HEK293T (cell line): ENCODE measurements at regions not wholly inside any gene's neighbourhood (a gene's known extent, or its start where the extent isn't known, plus 50 kb on each side); places are given as distances from the start of the nearest gene placed in this dataset.

Source experiments
- ARNT ChIP-seq: fragments of 450-650 bp; IDR thresholded peaks from 2 replicates; pipeline ENCODE4 v1.6.1; 2017; ENCODE audit warnings: mild to moderate bottlenecking
- FOXK2 ChIP-seq: fragments of 450-650 bp; IDR thresholded peaks from 2 replicates; pipeline ENCODE4 v1.6.1; 2016; ENCODE audit warnings: mild to moderate bottlenecking
- FOXM1 ChIP-seq: fragments of 450-650 bp; IDR thresholded peaks from 2 replicates; pipeline ENCODE4 v1.6.1; 2017; ENCODE audit warnings: mild to moderate bottlenecking, borderline replicate concordance
- TARDBP ChIP-seq: fragments of 450-650 bp; IDR thresholded peaks from 2 replicates; pipeline ENCODE4 v1.6.1; 2016
- ZNF384 ChIP-seq: fragments of 450-650 bp; IDR thresholded peaks from 2 replicates; pipeline ENCODE4 v1.6.1; 2016

DNA sequence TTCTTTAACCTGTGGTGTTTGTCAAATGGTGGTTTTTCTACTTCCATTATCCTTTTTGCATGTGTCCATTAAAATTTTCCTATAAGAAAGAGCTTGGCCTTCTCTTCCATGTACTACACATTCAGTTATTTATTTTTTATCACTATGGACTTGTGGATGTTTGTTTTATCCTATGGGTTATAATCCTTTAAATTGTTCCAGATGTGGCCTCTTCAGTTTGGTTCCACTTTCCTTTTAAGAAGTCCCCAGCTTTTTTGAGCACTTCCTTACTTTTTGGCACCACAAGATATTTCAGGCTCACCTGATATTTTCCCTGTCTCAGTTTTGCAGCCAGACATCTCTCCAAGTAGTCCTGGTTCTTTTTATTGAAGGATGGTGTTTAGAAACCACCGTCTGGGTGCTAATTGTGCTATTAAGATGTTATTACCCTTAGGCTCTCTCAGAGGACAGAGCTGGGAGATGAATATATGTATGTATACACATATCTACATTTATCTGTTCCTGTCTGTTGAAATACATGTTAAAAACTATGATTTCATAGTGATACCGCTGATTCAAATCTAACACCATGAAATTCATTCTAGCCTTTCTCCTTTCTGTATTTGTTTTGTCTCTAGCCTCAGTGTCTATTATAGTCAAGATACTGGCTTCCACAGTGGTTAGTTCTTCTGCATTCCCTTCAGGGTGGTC is 408.5 kb upstream of the RGS6 start:
- TF ChIP-seq ZNF384 = no peak
- no peak for TF ChIP-seq FOXM1
- no peak for TF ChIP-seq FOXK2
- no peak for TF ChIP-seq TARDBP
- TF ChIP-seq ARNT = no peak
